GM23248 (cell line): ENCODE measurements at regions not wholly inside any gene's neighbourhood (a gene's known extent, or its start where the extent isn't known, plus 50 kb on each side); places are given as distances from the start of the nearest gene placed in this dataset.

Experiments used
- EZH2 ChIP-seq: fragments of 200-600 bp; sonication (generic); IDR thresholded peaks from 2 replicates; pipeline ENCODE4 v1.6.1; 2018; ENCODE audit warnings: antibody characterized with exemption, mild to moderate bottlenecking; ENCODE audit not compliant: insufficient read depth, poor library complexity, severe bottlenecking
- EZH2phosphoT487 ChIP-seq: fragments of 200-600 bp; sonication (generic); IDR thresholded peaks from 2 replicates; pipeline ENCODE4 v1.6.1; 2018; ENCODE audit warnings: antibody characterized with exemption, moderate library complexity, mild to moderate bottlenecking, low read depth; ENCODE audit not compliant: insufficient read depth

DNA sequence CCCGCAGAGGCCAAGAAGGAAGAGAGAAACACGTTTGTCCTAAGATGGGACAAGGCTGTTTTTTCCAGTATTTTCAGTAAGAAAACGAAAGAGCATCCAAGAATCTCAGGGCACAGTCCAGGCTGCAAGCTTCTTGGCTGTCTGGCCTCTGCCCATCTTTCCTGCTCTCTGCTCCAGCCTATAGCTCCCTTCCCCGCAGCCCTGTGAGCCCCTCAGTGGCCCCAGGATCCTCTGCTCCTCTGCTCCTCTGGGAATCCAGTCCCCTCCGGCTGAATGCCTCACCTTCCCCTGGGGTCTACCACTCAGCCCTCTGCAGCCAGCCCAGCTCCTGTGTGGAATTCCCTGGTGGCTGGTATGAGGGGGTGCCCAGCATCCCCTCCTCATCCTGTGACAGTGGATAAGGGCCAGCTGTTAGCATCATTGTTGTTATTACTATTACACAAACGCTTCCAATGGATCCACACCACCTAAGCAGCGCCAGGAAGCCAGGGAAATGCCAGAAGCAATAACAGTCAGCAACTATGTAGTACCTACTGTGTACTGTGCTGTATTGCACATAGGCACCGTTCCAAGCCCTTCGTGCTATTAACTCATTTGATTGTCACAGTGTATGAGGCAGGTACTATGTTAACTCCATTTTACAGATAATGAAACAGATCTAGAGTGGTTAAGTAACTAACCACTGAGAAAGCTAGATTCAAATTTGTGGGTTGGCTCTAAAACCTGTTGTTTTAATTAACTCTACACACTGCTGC is 60.3 kb upstream of the PTPN1 start:
- no peak for TF ChIP-seq EZH2
- no peak for TF ChIP-seq EZH2phosphoT487
